Skeletal muscle tissue (tissue), 3 donors: ENCODE measurements at regions not wholly inside any gene's neighbourhood (a gene's known extent, or its start where the extent isn't known, plus 50 kb on each side); places are given as distances from the start of the nearest gene placed in this dataset.
"Not testable (repeated sequence)": the region's sequence is repeated elsewhere in the genome, so short reads cannot be mapped to it uniquely, and the experiment has no call there.

ENCODE experiments used
- H3K27ac ChIP-seq: one replicate; pipeline ENCODE4 v1.7.0; 2013; ENCODE audit warnings: mild to moderate bottlenecking, low read depth, low read length, inconsistent platforms
- H3K27me3 ChIP-seq, 3 donors: one replicate each; pipeline ENCODE4 v1.7.0; 2013; ENCODE audit warnings: low read length in 3 of 3; ENCODE audit not compliant: control insufficient read depth in 3 of 3, insufficient read depth in 3 of 3
- H3K36me3 ChIP-seq, 3 donors: one replicate each; pipeline ENCODE4 v1.7.0; 2013; ENCODE audit warnings: low read length in 3 of 3; ENCODE audit not compliant: control insufficient read depth in 3 of 3, insufficient read depth in 3 of 3
- H3K4me1 ChIP-seq, 3 donors: one replicate each; pipeline ENCODE4 v1.7.0; 2013; ENCODE audit warnings: low read length in 3 of 3, mild to moderate bottlenecking in 3 of 3; ENCODE audit not compliant: control insufficient read depth in 3 of 3, insufficient read depth in 3 of 3
- H3K4me3 ChIP-seq, 3 donors: one replicate each; pipeline ENCODE4 v1.7.0; 2013; ENCODE audit warnings: low read length in 3 of 3
- H3K9ac ChIP-seq, 3 donors: one replicate each; pipeline ENCODE4 v1.7.0; 2013; ENCODE audit warnings: low read length in 3 of 3, mild to moderate bottlenecking in 3 of 3, moderate library complexity in 2 of 3, low read depth in 1 of 3
- H3K9me3 ChIP-seq, 3 donors: one replicate each; pipeline ENCODE4 v1.7.0; 2013; ENCODE audit warnings: low read length in 3 of 3; ENCODE audit not compliant: control insufficient read depth in 3 of 3
- donor health status: Osteomylitis.

- H3K27ac ChIP-seq, result no peak overlapping the region
- peaks cover 0 to 9% (median 2%) of the 10 kb centered on the region in 3 donors for H3K4me1 ChIP-seq
- peaks cover 0 to 2% (median 0%) of the 10 kb centered on the region in 3 donors for H3K27me3 ChIP-seq
- H3K9ac ChIP-seq, result no peak overlapping the region
- no peak overlapping the region for H3K4me3 ChIP-seq
- H3K9me3 ChIP-seq, result no peaks in the 10 kb centered on the region
- no peaks in the 10 kb centered on the region for H3K36me3 ChIP-seq
Observed at GRCh38 chrX:40849906-40850823, 114.8 kb upstream of the MED14 start.

GRCh38 chrX:40852586-40852985 lies 117.2 kb upstream of the MED14 start:
- Histone ChIP-seq H3K4me3 (no peak overlapping the region), H3K27ac (no peak overlapping the region), H3K9me3 (no peaks in the 10 kb centered on the region), H3K36me3 (no peaks in the 10 kb centered on the region), H3K27me3 (peaks cover 0 to 2% (median 0%) of the 10 kb centered on the region in 3 donors), H3K4me1 (peaks cover 5 to 9% (median 6%) of the 10 kb centered on the region in 3 donors), H3K9ac (no peak overlapping the region)

- H3K9ac ChIP-seq, result no peak overlapping the region
- no peak overlapping the region for H3K4me3 ChIP-seq
- peaks cover 5 to 9% (median 6%) of the 10 kb centered on the region in 3 donors for H3K4me1 ChIP-seq
- no peaks in the 10 kb centered on the region for H3K36me3 ChIP-seq
- H3K27ac ChIP-seq, result no peak overlapping the region
- H3K27me3 ChIP-seq, result peaks cover 0 to 2% (median 0%) of the 10 kb centered on the region in 3 donors
- H3K9me3 ChIP-seq, result no peaks in the 10 kb centered on the region
Observed at GRCh38 chrX:40853004-40853815, 117.9 kb upstream of the MED14 start.

GRCh38 chrX:40853816-40854123 lies 118.4 kb upstream of the MED14 start:
- Histone ChIP-seq H3K4me1 (peaks cover 5 to 9% (median 6%) of the 10 kb centered on the region in 3 donors), H3K27ac (no peak overlapping the region), H3K9ac (no peak overlapping the region), H3K9me3 (no peaks in the 10 kb centered on the region), H3K27me3 (peaks cover 0 to 2% (median 0%) of the 10 kb centered on the region in 3 donors), H3K4me3 (no peak overlapping the region), H3K36me3 (no peaks in the 10 kb centered on the region)

GRCh38 chrX:40854242-40854641 lies 118.9 kb upstream of the MED14 start:
- H3K4me1 ChIP-seq, result peaks cover 5 to 9% (median 6%) of the 10 kb centered on the region in 3 donors
- no peak overlapping the region for H3K4me3 ChIP-seq
- H3K27me3 ChIP-seq, result peaks cover 0 to 2% (median 0%) of the 10 kb centered on the region in 3 donors
- no peak overlapping the region for H3K9ac ChIP-seq
- no peaks in the 10 kb centered on the region for H3K36me3 ChIP-seq
- H3K9me3 ChIP-seq, result no peaks in the 10 kb centered on the region
- no peak overlapping the region for H3K27ac ChIP-seq

- peaks cover 5 to 9% (median 6%) of the 10 kb centered on the region in 3 donors for H3K4me1 ChIP-seq
- no peaks in the 10 kb centered on the region for H3K36me3 ChIP-seq
- H3K4me3 ChIP-seq, result no peak overlapping the region
- H3K9me3 ChIP-seq, result no peaks in the 10 kb centered on the region
- H3K27ac ChIP-seq, result peak overlapping the region; percentile 86
- no peaks in the 10 kb centered on the region for H3K27me3 ChIP-seq
- H3K9ac ChIP-seq, result peak overlapping the region in 1 of 3 donors; percentile 42
Observed at GRCh38 chrX:40855411-40855810, 120.1 kb upstream of the MED14 start.

GRCh38 chrX:40855932-40856515 lies 120.7 kb upstream of the MED14 start:
- Histone ChIP-seq H3K9ac (peak overlapping the region in 1 of 3 donors; percentile 42), H3K27ac (peak overlapping the region; percentile 86), H3K4me1 (peaks cover 5 to 9% (median 6%) of the 10 kb centered on the region in 3 donors), H3K27me3 (no peaks in the 10 kb centered on the region), H3K36me3 (no peaks in the 10 kb centered on the region), H3K4me3 (no peak overlapping the region), H3K9me3 (no peaks in the 10 kb centered on the region)

- not testable (repeated sequence) for H3K27me3 ChIP-seq, H3K4me3 ChIP-seq, H3K27ac ChIP-seq, H3K9me3 ChIP-seq, H3K36me3 ChIP-seq, H3K9ac ChIP-seq
- peaks cover 0 to 23% (median 16%) of the 10 kb centered on the region in 3 donors for H3K4me1 ChIP-seq
Observed at GRCh38 chrX:40861952-40862554, 126.7 kb upstream of the MED14 start.

GRCh38 chrX:40863260-40863659 lies 127.9 kb upstream of the MED14 start:
- H3K9ac ChIP-seq, H3K4me3 ChIP-seq, H3K9me3 ChIP-seq, H3K27me3 ChIP-seq, H3K36me3 ChIP-seq, H3K27ac ChIP-seq: not testable (repeated sequence)
- H3K4me1 ChIP-seq, result peaks cover 6 to 28% (median 19%) of the 10 kb centered on the region in 3 donors
